GM18861 (cell line): ENCODE measurements at regions not wholly inside any gene's neighbourhood (a gene's known extent, or its start where the extent isn't known, plus 50 kb on each side); places are given as distances from the start of the nearest gene placed in this dataset.
"Not testable (repeated sequence)": the region's sequence is repeated elsewhere in the genome, so short reads cannot be mapped to it uniquely, and the experiment has no call there.

Experiments used
- ATAC-seq: cut with Tn5 transposase; IDR thresholded peaks from one replicate; pipeline ENCODE4 v1.9.1; 2021; ENCODE audit not compliant: unreplicated experiment

DNA sequence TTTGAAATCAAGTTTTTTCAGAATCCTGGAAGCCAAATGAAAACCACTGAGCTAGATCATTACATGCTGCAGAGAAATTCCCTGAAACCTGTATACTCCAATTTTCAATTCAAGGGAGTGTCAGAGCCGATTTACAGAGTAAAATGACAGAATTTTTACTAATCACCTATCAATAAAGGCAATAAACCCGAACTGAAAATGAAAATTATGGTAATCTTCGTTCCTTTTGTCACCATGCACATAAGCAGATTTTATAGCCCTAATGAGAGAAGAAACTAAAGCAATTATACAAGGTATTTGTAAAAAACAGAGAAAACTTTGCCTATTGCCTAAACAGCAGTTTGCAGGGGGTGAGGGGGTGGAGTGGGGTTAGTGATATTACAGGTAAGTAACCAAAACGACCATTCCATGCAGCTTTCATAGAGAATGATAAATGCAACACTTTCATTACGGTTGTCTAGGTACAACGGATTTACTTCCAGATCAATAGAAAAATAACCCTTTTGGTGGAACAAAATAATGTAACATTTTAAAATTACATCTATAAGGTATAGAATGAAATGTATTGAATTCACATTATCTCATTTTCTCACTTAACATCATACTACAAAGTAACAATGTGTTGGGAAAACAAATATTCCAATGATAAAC, 115.2 kb upstream of the BEND6 start:
- ATAC-seq: no peak

DNA sequence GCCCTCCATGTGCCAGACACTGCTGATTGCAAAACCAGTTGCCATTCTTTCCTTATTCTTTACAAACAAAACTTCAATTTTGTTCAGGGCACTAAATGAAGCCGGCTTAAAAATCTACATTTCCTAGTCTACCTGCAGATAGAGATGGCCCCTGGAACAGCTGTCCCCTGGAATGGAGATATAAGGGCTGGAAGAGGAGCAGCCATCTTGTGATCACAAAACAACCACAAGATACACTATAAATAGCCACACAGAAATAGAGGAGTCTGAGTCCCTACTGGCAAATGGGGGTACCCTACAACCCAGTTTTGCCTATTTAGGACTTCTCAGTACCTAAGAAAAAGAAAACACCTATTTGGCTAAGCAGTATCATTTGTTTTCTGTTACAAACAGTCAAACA, 115.9 kb upstream of the BEND6 start:
- ATAC-seq: no peak

DNA sequence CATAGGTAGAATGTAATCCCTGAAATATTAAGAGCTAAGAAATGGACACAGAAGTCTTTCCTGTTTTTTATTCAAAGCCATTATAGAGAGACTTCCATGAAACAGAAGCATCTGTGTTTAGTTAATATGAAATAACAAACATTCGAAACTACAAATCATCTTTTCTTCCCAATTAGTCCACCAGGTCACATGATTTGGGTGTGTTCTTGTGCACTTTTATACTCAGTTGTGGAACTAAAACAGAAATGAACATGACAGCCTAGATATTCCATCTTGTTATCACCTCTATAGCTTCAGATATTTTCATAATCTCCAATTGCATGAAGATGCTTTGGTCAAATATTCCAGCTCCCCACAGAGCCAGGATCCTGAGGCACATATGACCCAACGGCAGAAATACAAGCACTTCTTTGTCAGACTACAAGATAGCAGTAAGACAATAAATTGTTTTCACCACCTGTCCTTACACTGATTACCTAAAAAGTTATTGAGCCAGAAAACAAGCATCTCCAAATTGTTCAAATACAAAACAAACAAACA, 116.8 kb upstream of the BEND6 start:
- ATAC-seq: no peak

DNA sequence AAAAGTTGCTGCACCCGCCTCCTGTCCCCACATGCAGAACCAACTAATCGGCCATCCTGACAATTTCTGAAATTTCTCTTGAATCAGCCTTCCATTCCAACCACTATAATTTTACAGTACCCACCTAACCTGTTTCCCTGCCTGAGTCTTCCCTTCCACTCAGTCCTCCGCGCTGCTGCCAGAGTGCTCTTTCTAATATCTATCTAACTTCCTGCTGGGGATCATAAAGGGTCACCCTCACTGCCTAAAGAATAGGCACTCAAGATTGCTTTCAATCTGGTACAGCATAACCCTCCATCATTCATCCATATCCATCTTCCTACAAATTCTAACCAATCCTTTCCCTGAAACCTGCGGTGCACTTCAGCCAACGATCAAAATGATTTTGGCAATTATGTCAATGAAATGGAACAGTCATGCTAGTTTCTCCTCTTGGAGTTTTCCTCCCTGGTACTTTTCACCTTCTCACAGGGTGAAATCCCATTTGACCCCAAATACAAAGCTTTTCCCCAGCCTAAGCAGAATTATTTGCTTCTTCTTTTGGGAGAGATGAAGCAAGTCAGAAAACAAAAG, 117.5 kb upstream of the BEND6 start:
- no peak for ATAC-seq

DNA sequence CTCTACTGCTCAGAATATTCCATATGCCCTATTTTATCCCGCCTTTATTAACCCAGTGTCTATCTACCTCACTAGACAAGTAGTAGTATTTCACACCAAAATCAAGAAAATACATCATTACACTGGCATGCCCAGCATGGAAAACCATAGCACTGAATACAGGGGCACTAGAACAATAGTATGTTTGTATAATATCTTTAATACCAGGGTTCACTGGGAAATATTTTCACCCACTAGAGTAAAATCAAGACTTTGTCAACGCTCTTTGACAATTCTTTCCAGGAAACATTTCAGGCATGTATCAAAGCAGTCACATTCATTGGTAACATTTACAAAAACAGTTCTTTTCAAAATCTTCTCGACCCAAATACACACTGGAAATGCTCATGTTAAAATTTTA, 119.3 kb upstream of the BEND6 start:
- ATAC-seq: no peak

DNA sequence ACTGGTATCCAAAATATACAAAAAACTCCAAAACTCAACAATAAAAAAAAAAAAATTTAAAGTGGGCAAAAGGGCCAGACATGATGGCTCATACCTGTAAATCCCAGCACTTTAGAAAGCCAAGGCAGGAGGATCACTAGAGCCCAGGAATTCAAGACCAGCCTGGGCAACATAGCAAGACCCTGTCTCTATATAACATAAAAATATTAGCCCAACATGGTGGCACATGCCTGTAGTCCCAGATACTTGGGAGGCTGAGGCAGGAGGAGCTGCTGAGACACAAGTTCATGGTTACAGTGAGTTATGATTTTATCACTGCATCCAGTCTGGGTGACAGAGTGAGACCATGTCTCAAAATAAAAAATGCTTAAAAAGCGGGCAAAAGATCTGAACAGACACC, 121.0 kb upstream of the BEND6 start:
- ATAC-seq: no peak

DNA sequence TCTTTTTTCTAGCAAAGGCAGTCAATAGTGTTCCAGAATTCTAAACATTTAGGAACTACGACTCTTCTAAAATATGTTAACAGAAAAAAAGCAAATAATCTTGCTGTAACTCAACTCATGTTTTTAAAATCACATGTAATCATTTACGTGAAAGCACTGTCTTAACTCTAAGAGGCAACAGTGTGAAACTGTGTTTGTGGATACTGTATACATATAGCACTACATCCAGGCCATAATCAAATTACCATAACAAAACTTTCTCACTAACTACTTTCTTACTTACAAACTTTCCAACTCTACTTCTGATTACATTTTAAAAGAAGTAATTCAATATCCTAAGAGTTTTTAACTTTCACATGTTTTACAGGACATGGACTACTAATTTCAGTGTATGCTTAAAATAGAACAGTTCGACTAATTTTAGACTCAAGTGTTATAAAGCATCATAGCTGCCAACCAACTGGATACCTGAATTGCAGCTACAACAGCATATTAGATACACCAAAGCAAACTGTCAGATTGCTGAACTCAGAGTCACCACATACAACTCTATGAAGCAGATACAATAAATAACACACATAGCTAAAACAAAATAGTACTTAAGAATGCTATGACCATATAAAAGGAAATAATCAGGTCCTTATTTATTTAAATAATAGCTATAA, 121.6 kb upstream of the BEND6 start:
- ATAC-seq: no peak

DNA sequence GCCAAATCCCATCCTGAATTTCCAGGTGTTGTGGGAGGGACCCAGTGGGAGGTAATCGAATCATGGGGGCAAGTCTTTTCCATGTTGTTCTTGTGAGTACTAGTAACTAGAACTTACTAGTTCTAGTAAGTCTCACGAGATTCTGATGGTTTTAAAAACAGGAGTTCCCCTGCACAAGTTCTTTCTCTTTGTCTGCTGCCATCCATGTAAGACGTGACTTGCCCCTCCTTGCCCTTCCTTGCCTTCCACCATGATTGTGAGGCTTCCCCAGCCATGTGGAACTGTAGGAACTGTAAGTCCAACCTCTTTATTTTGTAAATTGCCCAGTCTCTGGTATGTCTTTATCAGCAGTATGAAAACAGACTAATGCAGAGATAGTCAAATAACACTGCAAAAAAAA, 122.7 kb upstream of the BEND6 start:
- no peak for ATAC-seq

- ATAC-seq: no peak
Measured at GRCh38 chr6:56831334-56831733, 123.6 kb upstream of the BEND6 start.

DNA sequence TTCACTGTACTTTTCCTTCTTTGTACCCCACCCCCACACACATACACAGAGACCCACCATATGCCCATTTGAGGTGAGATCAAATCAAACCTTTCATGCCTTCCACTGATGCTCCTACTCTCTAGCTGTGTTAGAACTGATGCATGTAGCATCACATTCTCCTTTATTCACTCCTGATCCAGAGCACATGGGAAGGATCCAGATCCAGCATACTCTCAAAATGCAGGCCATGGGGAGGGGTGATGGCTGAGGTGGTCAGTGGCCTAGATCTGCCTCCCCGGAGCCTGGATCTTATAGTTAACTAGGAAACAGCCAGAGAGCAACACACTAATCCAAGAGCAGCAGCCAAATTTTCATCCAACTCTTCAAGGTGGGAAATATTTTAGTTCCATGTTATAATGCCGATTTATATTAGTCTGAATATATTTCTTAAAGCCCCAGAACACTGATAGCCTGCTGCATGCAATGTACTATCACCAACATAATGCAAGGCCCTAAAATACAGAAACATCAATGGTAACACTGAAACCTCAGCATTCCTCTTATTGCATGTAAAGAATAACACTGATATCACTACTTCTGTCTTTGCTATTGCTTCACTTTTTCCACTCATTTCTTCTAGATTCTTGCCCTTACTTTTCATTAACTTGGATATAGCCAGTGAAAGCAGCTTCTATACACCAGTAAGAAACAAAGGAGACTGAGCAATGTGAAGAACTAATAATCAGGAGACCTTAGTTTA, 126.8 kb upstream of the BEND6 start:
- ATAC-seq: no peak

DNA sequence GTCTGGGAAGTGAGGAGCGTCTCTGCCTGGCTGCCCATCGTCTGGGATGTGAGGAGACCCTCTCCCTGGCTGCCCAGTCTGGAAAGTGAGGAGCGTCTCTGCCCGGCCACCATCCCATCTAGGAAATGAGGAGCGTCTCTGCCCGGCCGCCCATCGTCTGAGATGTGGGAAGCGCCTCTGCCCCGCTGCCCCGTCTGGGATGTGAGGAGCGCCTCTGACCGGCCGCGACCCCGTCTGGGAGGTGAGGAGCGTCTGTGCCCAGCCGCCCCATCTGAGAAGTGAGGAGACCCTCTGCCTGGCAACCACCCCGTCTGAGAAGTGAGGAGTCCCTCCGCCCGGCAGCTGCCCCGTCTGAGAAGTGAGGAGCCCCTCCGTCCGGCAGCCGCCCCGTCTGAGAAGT, 130.5 kb upstream of the BEND6 start:
- not testable (repeated sequence) for ATAC-seq

DNA sequence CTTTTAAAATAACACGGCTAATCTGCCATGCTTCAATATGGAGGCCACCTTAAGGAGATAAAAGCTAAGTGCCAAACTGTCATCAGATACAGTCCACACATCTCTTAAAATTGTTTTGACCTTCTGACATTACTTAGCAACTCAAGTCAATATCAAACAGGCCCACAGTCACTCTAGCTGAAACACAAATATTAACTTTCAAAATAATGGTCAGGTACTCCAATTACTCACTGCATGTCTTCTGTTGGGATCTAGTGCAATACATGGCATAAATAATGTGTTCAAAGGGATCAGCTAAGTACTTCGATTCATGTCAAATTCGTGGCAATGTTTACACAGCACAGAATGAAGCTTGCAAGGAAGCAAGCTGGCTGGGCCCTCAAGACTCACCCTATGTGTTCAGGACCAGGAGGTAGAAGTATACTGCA, 133.9 kb upstream of the BEND6 start:
- ATAC-seq: no peak

- ATAC-seq: no peak
Measured at GRCh38 chr6:56820060-56820459, 134.8 kb upstream of the BEND6 start.

GRCh38 chr6:56819604-56820003, 135.3 kb upstream of the BEND6 start:
- no peak for ATAC-seq

GRCh38 chr6:56816370-56816769, 138.5 kb upstream of the BEND6 start:
- no peak for ATAC-seq

DNA sequence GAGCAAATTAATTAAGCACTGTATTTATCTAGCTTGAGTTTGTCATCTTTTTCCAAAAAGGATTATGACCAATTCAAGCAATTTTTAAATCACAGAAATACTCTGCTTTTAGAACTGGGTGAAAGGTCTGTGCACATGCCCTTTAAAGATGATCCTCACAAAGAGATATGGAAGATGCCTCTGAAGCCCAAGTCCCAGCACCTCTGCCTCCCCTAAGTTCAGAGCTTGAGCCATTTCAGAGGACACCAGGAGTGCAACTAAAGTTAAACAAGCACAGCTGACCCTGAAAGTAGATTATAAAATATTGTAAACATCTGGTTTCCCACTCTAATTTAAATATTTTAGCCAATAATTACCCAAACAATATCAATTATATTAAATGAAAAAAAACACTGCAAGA, 139.5 kb upstream of the BEND6 start:
- no peak for ATAC-seq

DNA sequence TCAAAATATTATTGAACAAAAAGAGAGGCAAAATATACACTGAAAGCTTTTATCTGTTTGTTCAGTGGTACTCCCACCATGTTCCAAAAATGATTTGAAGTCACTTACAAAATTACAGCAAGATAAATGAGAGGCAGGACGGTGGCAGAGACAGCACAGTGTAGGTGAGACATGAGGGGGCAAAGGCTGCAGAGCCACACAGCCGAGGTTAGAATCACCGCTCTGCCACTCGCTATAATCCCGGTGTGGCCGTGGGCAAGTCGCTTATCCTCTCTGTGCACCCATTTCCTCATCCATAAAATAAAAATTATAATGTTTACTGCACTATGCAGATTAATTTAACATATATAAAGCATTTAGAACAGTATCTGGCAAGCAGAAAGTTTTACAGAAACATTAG, 140.1 kb upstream of the BEND6 start:
- ATAC-seq: no peak

- no peak for ATAC-seq
Measured at GRCh38 chr6:56814308-56814707, 140.6 kb upstream of the BEND6 start.

DNA sequence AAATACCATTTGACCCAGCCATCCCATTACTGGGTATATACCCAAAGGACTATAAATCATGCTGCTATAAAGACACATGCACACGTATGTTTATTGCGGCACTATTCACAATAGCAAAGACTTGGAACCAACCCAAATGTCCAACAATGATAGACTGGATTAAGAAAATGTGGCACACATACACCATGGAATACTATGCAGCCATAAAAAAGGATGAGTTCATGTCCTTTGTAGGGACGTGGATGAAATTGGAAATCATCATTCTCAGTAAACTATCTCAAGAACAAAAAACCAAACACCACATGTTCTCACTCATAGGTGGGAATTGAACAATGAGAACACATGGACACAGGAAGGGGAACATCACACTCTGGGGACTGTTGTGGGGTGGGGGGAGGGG, 142.1 kb upstream of the BEND6 start:
- not testable (repeated sequence) for ATAC-seq

DNA sequence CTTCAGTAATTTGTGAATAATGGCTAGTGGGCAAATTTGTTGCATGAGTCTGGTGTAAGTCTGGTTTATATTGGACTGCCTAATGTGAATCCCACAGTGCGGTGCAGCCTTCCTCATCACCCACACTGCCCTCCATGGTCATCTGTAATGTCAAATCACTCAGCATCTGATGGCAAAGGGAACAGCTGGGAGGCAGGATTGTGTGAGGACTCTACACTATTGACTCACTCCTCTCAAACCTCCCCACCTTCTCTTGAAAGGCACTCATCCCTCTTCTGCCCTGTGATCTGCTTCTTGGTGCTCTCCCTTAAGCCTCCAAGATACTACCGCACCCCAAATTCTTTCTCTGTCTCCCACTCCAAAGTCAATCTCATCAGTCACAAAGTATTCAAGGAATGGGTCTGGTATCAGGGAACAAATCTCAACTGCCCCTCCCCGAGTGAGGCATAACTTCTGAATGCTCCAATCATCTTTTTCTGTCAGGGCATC, 146.0 kb upstream of the BEND6 start:
- ATAC-seq: no peak

GRCh38 chr6:56807989-56808337, 146.9 kb upstream of the BEND6 start:
- ATAC-seq: no peak
